Endometrial microvascular endothelial cells (primary cell): ENCODE measurements at regions not wholly inside any gene's neighbourhood (a gene's known extent, or its start where the extent isn't known, plus 50 kb on each side); places are given as distances from the start of the nearest gene placed in this dataset.
"Not testable (repeated sequence)": the region's sequence is repeated elsewhere in the genome, so short reads cannot be mapped to it uniquely, and the experiment has no call there.

Experiments used
- in situ Hi-C: cut with HindIII; loops from 2 replicates; pipeline ENCODE4 v1.10.0; 2017; ENCODE audit warnings: low sequenced_read_pairs, low pct_unique_long_range_greater_than_20kb; ENCODE audit errors: inconsistent ontology term

DNA sequence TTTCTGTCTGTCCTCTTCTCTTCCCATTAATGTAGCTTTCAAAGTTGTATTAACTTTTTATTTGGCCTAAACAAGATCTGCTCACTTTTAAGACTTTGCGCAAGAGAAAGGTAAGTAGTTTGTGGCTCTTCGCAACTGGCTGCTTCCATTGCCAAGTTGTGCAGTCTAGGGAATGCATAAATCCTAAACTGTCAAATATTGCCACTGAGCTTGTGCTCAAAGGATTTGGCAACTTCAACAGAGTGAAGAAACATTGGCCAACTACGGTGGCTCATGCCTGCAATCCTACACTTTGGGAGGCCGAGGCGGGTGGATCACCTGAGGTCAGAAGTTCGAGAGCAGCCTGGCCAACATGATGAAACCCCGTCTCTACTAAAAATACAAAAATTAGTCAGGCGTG lies 826.4 kb downstream of the EPHA4 start:
- in situ Hi-C loops = no loop called here

DNA sequence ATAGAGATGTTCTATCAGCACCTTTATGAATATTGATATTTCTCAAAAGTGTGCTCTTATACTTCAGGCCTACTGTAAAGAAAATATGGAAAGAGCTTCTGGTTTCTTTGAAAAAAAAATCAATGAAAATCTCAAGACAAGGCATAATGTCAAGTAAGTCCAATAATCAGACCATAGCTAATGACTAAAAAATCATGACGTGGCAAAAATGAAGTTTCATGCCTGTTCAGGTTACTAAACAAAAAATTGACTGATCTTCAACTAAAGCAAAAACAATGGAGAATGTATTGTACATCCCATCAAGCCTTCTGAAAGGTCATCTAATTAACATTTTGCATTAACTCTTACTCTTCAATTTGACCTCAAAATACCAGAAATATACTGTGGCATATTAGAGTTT lies 824.4 kb downstream of the EPHA4 start:
- in situ Hi-C loops = no loop called here

DNA sequence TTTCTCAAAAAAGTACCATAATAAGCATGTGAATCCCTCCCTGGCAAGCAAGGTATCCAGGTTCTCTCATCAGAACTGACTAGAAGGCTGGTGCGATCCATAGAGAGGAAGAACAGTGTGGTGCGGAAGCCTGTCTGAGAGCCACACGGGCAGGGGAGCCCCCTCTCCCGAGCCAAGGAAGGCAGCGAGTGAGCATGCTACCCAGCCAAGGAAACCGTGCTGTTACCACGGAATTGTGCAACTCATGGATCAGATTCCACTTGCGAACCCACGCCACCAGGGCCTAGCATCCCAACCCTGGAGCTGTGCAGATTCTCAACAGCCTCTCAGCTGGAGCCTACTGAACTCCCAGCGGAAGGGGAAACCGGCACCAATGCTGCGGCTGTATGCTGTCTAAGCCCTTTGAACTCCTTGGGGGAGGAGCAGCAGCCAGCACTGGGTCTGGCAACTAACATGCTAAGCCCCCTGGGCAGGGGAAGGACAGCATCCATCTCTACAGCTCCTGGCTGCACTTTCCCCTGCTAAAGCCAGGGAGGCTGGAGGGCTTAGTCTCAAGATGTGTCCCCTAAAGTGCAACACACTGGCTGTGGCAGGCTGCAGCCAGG lies 823.1 kb downstream of the EPHA4 start:
- in situ Hi-C loops = no loop called here

DNA sequence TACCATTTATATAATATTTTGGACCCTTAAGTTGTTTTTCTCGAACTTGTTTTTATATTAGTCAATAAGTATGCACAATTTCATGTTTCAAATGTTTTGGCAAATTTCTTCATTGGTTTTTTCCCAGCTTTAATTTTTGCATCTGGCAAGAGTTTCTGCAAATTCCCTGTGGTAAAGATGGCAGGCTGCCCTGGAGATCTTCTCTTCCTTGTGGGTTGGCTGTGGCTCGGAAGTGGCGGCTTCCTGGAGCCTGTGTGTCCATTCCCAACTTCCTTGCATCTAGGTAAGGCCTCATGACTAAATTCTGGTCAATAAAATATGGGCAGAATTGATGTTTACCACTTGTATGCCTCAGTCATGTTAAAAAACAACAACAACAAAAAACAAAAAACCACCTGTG lies 818.6 kb downstream of the EPHA4 start:
- in situ Hi-C loops = no loop called here

DNA sequence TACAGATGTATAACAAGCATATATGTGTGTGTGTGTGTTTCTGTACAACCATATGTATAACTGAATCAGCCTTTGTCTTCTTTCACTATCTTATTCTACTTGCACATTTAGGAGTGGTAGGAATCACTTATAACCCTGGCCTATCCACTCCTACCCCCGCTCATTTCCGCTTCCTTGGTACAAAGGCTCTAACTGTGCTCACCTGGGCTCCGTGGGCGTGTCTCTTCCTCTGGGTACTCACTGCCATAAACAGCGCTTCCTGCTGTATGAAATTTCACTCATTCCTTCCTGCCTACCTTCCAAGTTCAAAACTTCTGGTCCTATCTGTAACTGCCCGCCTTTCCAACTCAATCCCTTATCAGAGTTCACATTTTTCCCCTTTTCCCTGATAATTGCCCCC lies 815.5 kb downstream of the EPHA4 start:
- in situ Hi-C loops = no loop called here

DNA sequence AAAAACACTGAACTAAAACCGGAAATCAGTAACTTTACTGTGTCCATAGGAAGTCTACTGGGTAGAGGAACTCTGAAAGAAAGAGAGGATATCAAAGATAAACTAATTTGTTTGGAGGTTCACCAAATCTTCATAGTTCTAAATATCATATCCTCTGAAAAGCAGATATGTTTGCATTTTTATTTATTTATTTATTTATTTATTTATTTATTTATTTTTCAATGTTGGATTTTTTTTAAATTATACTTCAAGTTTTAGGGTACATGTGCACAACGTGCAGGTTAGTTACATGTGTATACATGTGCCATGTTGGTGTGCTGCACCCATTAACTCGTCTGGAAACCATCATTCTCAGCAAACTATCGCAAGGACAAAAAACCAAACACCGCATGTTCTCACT lies 813.7 kb downstream of the EPHA4 start:
- in situ Hi-C loops = not testable (repeated sequence)

DNA sequence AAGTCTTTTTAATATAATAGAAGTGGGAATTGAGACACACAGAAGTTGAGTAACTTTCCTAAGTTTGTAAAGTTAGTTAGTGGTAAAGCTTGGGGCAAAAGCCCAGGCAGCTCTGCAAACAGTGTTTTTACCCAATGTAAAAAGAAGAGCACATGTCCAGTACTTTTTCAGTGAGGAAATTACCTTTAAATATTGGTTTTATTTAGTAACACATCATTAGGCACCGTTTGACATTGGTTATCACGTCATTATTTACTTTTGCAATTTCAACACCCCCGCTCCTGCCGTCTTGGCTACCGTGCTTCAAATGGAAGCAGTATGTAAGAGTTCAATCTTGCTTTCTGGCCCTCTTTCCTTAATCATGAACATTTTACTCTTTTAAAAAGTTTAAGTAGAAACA lies 807.9 kb downstream of the EPHA4 start:
- in situ Hi-C loops = no loop called here

DNA sequence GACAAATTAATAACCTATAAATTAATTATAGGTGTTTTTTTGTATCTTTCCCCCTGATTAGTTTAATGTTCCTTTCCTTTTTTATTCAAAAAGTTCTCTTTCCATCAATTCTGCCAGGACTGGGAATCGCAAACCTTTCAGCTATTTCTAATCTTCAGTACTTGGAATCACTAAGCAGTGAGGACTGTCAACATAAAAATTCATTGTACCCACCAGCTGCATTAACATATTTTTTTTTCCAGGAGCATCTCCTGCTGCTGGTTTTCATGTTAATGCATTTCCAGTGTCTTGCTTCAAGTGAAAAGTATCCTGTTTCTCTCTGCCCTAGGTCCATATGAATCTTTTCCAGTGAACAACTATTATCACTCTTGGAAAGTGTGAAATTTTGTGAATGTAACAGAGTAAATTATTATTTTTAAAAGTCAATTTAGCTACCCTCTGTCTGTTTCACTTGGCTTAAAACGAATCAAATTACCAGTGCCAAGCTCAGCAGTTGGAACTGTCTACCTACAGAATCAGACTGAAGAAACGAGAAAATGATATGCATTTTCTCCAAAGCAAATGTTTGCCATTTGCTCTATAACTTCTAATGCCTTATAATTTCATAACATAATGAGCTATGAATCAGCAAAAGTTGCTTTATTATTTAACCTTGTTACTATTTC lies 804.4 kb downstream of the EPHA4 start:
- in situ Hi-C loops = no loop called here

DNA sequence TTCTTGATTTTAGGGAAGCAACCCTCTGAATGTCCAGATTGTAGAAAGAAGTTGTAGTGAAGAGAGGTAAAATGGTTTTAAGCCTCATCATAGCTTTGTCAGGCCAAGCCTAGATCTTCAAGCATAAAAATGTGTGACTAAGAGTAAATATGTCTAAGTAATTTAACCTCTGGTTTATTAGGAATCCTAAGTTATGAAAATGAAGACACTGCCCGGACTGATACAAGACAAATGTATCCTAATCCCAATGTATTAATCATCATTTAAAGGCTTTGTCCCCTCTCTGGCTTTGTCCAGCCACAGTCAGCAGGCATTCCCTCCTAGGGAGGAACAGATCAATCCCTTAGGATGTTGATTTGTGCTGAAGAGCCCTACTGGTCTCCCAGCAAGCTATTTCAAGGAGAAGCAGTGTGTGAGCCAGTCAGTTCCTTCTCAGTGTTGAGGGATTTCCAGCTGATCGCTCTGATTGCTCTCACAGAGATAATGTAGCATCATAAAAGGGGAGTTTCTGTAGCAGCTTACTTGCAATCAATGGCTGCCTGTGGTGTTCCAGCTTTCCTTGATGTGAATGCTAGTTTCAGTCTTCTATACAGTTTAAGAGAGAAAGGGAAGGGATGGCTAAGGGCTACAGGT lies 796.1 kb downstream of the EPHA4 start:
- in situ Hi-C loops = no loop called here

DNA sequence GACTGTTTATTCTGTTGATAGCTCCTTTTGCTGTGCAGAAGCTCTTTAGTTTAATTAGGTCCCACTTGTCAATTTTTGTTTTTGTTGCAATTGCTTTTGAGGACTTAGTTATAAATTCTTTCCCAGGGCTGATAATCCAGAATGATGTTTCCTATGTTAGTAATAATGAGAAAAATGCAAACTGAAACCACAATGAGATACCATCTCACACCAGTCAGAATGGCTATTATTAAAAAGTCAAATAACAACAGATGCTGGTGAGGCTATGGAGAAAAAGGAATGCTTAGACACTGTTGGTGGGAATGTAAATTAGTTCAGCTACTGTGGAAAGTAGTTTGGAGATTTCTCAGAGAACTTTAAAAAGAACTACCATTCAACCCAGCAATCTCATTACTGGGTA lies 793.0 kb downstream of the EPHA4 start:
- in situ Hi-C loops = not testable (repeated sequence)

DNA sequence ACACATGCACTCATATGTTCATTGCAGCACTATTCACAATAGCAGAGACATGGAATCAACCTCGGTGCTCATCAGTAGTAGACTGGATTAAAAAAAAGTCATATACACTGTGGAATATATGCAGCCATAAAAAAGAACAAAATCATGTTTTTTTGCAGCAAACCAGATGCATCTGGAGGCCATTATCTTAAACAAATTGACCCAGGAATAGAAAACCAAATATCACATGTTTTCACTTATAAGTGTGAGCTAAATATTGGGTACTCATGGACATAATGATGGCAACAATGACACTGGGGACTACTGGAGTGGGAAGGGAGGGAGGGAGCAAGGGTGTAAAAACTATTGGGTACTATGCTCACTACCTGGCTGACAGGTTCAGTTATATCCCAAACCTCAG lies 792.6 kb downstream of the EPHA4 start:
- in situ Hi-C loops = no loop called here

DNA sequence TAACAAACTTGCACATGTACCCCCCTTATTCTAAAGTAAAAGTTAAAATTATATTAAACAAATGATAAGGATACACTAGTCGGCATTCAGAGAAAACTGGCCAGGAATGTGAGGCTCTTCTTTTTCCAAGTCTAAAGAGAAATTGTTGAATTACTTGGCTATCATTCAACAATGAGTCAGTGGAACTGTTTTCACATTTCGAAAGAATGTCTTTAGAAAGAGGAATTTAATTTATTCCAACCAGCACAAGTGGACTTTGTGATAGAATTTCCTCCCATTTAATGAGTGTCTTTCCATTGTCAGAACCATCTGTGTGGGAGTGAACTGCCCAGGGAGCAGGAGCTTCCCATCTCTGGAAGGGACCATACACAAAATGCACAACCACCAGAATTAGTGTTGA lies 792.2 kb downstream of the EPHA4 start:
- in situ Hi-C loops = no loop called here

DNA sequence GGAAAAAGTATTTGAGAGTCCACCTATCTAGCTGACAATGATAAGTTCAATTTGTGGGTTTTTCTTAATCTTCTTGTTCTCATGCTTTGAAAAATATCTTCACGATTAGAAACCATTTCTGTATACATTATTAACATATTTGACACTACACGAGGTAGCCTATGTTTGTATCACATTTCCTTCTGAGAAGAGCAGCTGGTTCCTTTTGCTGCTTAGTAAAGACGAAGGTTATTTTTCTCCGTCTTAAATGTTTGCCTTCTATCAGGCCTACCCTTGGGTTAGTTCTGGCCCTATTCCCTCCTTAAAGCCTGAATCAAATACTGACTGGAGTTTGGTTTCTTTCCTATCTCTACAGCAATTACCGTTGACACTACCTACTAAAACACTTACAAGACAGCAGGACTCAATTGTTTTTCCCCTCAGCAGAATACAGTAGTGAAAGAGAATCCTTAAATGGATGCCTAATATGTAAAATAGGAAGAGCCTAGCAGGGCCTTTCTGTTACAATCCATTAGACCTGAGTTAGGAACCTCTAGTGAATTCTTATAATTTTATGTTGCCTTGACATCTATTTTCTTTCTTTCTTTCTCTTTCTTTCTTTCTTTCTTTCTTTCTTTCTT lies 790.4 kb downstream of the EPHA4 start:
- in situ Hi-C loops = no loop called here

DNA sequence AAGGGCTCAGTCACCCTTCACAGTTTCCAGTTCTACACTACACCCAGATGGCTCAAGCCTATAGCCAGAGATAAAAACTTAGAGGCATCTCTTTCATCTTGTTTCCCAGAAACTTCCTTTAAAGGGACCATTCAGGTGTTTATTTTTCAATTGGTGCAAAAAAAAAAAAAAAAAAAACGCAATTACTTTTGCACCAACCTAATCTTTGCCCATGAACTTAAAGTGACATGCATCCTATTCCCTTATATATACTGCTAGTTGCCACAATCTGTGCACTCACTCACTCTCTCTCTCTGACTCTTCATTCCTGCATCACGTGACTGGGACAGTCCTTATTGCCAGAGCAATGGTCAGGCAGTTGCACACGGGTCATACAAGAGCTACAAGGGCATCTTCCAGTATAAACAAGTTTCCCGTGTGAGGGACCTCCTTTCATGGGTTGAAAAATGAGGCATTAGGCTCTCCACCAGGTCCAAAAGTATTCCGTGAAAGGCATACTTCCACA lies 789.4 kb downstream of the EPHA4 start:
- in situ Hi-C loops = no loop called here

DNA sequence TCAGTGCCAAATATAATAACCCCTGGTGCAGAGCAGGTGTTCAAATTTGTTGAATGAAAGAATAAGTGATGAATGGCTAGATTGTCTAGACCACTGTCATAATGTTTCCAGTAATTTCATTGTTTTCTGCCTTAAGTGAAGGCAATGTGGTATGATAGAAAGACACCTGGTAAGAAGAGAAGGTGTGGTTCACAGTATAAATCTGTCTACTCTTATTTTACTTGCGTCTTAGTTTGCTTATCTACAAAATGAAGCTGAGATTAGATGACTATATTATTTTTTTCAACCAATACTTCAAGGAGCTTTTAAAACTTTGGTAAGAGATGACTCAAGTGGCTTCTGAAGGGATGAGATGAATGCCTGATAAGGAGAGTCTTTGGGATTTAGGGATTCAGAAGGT lies 788.4 kb downstream of the EPHA4 start:
- in situ Hi-C loops = no loop called here

DNA sequence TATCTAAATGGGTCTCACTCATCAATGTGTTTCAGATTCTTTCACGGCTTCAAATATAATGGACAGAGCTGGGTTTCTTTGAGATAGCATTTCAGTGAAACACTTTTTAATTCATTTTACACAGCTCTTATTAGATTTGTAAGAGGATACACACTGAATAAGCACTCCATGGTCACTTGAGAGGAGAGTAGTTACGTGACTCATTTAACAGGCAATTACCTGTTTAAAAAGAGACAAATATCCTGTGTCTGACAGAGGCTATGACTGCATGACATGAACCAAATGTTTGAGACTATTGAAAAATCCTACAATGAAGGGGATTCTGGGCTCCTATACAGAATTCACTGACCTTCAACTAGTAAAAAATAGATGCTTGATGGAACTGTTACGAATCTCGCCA lies 786.9 kb downstream of the EPHA4 start:
- in situ Hi-C loops = no loop called here

DNA sequence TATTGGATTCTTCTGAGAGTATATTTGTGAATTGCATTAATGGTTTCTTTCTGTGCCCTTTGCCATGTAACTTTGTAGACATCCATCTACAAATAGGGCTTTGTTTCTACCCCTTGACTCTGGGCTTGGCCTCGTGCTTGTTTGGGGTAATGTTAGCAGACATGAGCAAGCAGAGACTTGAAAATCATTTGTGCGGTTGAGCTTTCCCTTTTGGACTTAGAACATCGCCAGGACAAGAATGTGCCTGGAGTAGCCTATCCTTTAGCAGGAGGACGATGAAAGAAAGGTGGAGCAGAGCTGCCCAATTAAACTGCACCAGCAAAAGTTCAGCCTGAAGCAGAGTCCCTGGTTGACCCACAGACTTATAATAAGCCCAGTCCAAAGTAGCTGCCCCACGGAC lies 785.9 kb downstream of the EPHA4 start:
- in situ Hi-C loops = no loop called here

DNA sequence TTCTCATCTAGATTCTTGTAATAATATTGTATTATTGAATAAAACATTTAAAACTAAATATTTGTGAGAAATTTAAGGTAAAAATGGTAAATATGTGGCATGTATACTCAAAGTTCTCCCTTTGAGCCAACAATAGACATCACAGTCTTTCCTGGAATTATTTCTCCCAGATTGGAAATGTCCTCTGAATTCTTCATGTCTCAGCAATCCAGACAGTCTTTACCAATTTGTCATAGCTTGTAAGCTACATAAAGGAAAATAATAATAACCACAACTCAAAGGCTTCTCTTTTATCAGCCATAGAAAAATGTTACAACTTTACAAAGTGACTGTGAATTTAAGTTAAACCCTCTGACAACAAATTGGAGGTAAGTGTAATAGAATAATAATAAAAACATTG lies 784.9 kb downstream of the EPHA4 start:
- in situ Hi-C loops = no loop called here

DNA sequence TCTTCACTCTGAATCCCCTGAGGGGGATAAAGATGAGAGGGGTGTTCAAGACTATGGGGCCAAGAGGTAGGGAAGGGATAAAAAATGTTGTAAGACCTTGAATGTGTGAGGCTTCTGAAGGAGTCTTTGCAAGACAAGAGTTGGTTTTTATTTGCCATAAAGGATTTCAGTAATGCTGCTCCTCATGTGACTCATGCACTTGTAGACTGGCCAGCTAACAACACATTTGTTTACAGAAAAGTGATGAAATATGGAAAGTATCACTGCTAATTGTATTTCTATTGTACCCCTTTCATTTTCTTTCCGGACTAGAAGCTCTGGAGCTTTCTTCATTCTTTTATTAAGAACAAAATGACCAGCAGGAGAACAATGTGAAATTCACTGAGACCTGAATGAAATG lies 782.1 kb downstream of the EPHA4 start:
- in situ Hi-C loops = no loop called here

DNA sequence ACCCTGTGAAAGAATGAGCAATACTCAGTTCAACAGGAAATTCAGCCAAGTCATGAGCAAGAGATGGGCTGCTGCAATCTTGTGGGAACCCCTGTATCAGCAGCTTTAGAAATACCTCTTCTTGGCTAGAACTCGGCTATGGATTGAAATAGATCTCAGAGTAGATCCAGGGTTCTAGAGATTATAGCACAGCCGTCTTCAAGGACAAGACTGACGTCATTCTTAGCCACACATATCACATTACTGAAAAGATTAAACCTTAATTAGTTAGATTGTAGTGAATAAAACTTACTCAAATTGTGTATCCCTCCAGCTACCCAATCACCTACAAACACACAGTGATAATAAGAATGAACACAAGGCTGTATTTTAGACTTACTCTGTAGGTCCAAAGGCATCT lies 776.4 kb downstream of the EPHA4 start:
- in situ Hi-C loops = no loop called here
